ENCODE measurements at regions not wholly inside any gene's neighbourhood (a gene's known extent, or its start where the extent isn't known, plus 50 kb on each side); places are given as distances from the start of the nearest gene placed in this dataset.

DNA sequence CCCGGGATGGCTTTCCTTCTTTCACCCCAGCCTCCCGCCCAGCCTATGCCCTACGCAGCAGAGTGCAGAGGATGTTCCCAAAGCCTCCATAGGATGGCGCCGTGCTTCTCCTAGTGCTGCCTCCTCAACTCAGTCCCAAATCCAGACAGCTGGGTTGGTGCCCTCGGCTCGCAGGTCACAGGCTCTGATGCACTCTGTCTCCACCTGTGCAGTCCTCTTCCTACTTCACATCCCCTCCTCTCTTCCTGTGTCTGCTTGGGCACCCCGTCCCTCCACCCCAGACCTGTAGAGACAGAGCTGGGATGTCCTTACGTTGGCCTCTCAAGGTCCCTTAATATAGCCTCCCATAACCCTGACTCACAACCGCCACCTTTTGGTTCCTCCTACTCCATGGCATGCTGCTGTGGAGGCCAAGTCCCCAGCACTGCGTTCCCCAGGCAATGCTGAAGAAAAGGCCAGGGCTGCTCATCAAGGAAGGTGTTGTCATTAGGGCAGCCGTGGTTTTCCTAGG is 314.4 kb downstream of the GADD45G start:
- H3K9ac ChIP-seq (ENCODE audit: low read length): no peak overlapping the region
- no peak for TF ChIP-seq EP300 (conservative IDR thresholded peaks at IDR 0.05; ENCODE audit: poor library complexity, severe bottlenecking)
- no peak for TF ChIP-seq POLR2AphosphoS5 (IDR thresholded peaks at IDR 0.05)
- no peak for TF ChIP-seq RAD21 (conservative IDR thresholded peaks at IDR 0.05)
- TF ChIP-seq, protein P1, sequence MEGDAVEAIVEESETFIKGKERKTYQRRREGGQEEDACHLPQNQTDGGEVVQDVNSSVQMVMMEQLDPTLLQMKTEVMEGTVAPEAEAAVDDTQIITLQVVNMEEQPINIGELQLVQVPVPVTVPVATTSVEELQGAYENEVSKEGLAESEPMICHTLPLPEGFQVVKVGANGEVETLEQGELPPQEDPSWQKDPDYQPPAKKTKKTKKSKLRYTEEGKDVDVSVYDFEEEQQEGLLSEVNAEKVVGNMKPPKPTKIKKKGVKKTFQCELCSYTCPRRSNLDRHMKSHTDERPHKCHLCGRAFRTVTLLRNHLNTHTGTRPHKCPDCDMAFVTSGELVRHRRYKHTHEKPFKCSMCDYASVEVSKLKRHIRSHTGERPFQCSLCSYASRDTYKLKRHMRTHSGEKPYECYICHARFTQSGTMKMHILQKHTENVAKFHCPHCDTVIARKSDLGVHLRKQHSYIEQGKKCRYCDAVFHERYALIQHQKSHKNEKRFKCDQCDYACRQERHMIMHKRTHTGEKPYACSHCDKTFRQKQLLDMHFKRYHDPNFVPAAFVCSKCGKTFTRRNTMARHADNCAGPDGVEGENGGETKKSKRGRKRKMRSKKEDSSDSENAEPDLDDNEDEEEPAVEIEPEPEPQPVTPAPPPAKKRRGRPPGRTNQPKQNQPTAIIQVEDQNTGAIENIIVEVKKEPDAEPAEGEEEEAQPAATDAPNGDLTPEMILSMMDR (IDR thresholded peaks at IDR 0.05; ENCODE audit: poor library complexity, severe bottlenecking): no peak
- no peak for TF ChIP-seq MXI1 (conservative IDR thresholded peaks at IDR 0.05; ENCODE audit: poor library complexity, severe bottlenecking)
- no peak for TF ChIP-seq TAF1 (IDR thresholded peaks at IDR 0.05; ENCODE audit: low read depth)
- TF ChIP-seq, protein P2, sequence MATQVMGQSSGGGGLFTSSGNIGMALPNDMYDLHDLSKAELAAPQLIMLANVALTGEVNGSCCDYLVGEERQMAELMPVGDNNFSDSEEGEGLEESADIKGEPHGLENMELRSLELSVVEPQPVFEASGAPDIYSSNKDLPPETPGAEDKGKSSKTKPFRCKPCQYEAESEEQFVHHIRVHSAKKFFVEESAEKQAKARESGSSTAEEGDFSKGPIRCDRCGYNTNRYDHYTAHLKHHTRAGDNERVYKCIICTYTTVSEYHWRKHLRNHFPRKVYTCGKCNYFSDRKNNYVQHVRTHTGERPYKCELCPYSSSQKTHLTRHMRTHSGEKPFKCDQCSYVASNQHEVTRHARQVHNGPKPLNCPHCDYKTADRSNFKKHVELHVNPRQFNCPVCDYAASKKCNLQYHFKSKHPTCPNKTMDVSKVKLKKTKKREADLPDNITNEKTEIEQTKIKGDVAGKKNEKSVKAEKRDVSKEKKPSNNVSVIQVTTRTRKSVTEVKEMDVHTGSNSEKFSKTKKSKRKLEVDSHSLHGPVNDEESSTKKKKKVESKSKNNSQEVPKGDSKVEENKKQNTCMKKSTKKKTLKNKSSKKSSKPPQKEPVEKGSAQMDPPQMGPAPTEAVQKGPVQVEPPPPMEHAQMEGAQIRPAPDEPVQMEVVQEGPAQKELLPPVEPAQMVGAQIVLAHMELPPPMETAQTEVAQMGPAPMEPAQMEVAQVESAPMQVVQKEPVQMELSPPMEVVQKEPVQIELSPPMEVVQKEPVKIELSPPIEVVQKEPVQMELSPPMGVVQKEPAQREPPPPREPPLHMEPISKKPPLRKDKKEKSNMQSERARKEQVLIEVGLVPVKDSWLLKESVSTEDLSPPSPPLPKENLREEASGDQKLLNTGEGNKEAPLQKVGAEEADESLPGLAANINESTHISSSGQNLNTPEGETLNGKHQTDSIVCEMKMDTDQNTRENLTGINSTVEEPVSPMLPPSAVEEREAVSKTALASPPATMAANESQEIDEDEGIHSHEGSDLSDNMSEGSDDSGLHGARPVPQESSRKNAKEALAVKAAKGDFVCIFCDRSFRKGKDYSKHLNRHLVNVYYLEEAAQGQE (IDR thresholded peaks at IDR 0.05; ENCODE audit: borderline replicate concordance): no peak
- TF ChIP-seq SMC3 (conservative IDR thresholded peaks at IDR 0.05; ENCODE audit: poor library complexity): no peak
- no peak for TF ChIP-seq EZH2 (IDR thresholded peaks at IDR 0.05; ENCODE audit: borderline replicate concordance, insufficient read depth, low read length, poor library complexity, severe bottlenecking)
- H2AFZ ChIP-seq (ENCODE audit: low read depth, low read length): no peak overlapping the region
- H3K9me2 ChIP-seq (ENCODE audit: insufficient read depth, low read length): no peaks in the 10 kb centered on the region
- no peaks in the 10 kb centered on the region for H3F3A ChIP-seq (ENCODE audit: insufficient read depth, low read length, poor library complexity, severe bottlenecking)
- no peaks in the 10 kb centered on the region for H3K9me3 ChIP-seq (ENCODE audit: low read length)
- no peaks in the 10 kb centered on the region for H3K36me3 ChIP-seq (ENCODE audit: insufficient read depth, low read length)
- H3K4me2 ChIP-seq (ENCODE audit: low read length): no peak overlapping the region
- H4K20me1 ChIP-seq (ENCODE audit: insufficient read depth): no peaks in the 10 kb centered on the region
- no peaks in the 10 kb centered on the region for H3K79me2 ChIP-seq (replicated peaks; ENCODE audit: insufficient read depth, low read length)
- no peak overlapping the region for H3K4me3 ChIP-seq (ENCODE audit: low read length)
- no peaks in the 10 kb centered on the region for H3K27me3 ChIP-seq (ENCODE audit: insufficient read depth, low read depth, low read length)
- no peak overlapping the region for H3K27ac ChIP-seq (ENCODE audit: low read length)

DNA sequence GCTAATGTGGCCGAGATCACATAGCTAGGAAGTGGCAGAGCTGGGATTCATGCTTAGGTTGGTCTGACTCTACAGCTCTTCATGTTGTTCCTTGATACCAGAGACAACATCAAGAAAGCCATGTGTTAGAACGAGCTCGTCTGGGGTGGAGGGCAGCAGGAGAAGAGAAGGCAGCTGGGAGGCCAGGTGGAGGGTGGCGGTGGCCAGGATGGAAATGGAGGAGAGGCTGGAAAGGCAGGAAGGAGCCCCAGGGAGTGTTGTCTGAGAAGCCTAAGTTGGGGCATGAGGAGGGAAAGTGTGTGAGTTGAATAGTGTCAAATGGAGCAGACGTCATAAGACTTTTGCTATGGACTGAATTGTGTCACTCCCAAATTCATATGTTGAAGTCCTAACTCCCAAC is 315.3 kb downstream of the GADD45G start:
- no peaks in the 10 kb centered on the region for H3F3A ChIP-seq (ENCODE audit: insufficient read depth, low read length, poor library complexity, severe bottlenecking)
- H4K20me1 ChIP-seq (ENCODE audit: insufficient read depth): no peaks in the 10 kb centered on the region
- no peaks in the 10 kb centered on the region for H3K36me3 ChIP-seq (ENCODE audit: insufficient read depth, low read length)
- H3K4me2 ChIP-seq (ENCODE audit: low read length): no peak overlapping the region
- no peak for TF ChIP-seq SMC3 (conservative IDR thresholded peaks at IDR 0.05; ENCODE audit: poor library complexity)
- TF ChIP-seq EZH2 (IDR thresholded peaks at IDR 0.05; ENCODE audit: borderline replicate concordance, insufficient read depth, low read length, poor library complexity, severe bottlenecking): no peak
- no peak for TF ChIP-seq MXI1 (conservative IDR thresholded peaks at IDR 0.05; ENCODE audit: poor library complexity, severe bottlenecking)
- no peak for TF ChIP-seq EP300 (conservative IDR thresholded peaks at IDR 0.05; ENCODE audit: poor library complexity, severe bottlenecking)
- TF ChIP-seq, protein P1 (IDR thresholded peaks at IDR 0.05; ENCODE audit: poor library complexity, severe bottlenecking): no peak
- no peak for TF ChIP-seq POLR2AphosphoS5 (IDR thresholded peaks at IDR 0.05)
- TF ChIP-seq TAF1 (IDR thresholded peaks at IDR 0.05; ENCODE audit: low read depth): no peak
- TF ChIP-seq, protein P2 (IDR thresholded peaks at IDR 0.05; ENCODE audit: borderline replicate concordance): no peak
- no peak for TF ChIP-seq RAD21 (conservative IDR thresholded peaks at IDR 0.05)
- no peaks in the 10 kb centered on the region for H3K27me3 ChIP-seq (ENCODE audit: insufficient read depth, low read depth, low read length)
- H3K9me2 ChIP-seq (ENCODE audit: insufficient read depth, low read length): no peaks in the 10 kb centered on the region
- no peaks in the 10 kb centered on the region for H3K79me2 ChIP-seq (replicated peaks; ENCODE audit: insufficient read depth, low read length)
- no peaks in the 10 kb centered on the region for H3K9me3 ChIP-seq (ENCODE audit: low read length)
- H3K27ac ChIP-seq (ENCODE audit: low read length): no peak overlapping the region
- no peak overlapping the region for H2AFZ ChIP-seq (ENCODE audit: low read depth, low read length)
- H3K9ac ChIP-seq (ENCODE audit: low read length): no peak overlapping the region
- H3K4me3 ChIP-seq (ENCODE audit: low read length): no peak overlapping the region
